Chondrocyte (in vitro differentiated cells): ENCODE measurements at regions not wholly inside any gene's neighbourhood (a gene's known extent, or its start where the extent isn't known, plus 50 kb on each side); places are given as distances from the start of the nearest gene placed in this dataset.

Experiments
- DNase-seq: peaks from one replicate; pipeline ENCODE4 v3.0.0; 2021; ENCODE audit warnings: mixed read lengths, low spot score
- H3K27ac Mint-ChIP-seq: one replicate; pipeline ENCODE4 v1.8.0; 2021; ENCODE audit warnings: mild to moderate bottlenecking, moderate library complexity, mixed read lengths; ENCODE audit not compliant: unreplicated experiment
- H3K27me3 Mint-ChIP-seq: 2 replicates; pipeline ENCODE4 v1.8.0; 2021; ENCODE audit warnings: low read depth, mixed read lengths
- H3K36me3 Mint-ChIP-seq: 2 replicates; pipeline ENCODE4 v1.8.0; 2021; ENCODE audit warnings: low read depth, mixed read lengths
- H3K4me1 Mint-ChIP-seq: 2 replicates; pipeline ENCODE4 v1.8.0; 2021; ENCODE audit warnings: low read depth, mild to moderate bottlenecking, mixed read lengths
- H3K4me3 Mint-ChIP-seq: one replicate; pipeline ENCODE4 v1.8.0; 2021; ENCODE audit warnings: mild to moderate bottlenecking, moderate library complexity, mixed read lengths; ENCODE audit not compliant: unreplicated experiment
- H3K9me3 Mint-ChIP-seq: 2 replicates; pipeline ENCODE4 v1.8.0; 2021; ENCODE audit warnings: low read depth, mixed read lengths
- CTCF ChIP-seq: fragments of 200-600 bp; sonication (generic); IDR thresholded peaks from 2 replicates; pipeline ENCODE4 v1.5.0; 2021; ENCODE audit warnings: antibody characterized with exemption, mild to moderate bottlenecking, moderate library complexity

GRCh38 chr13:76533251-76533650, 353.0 kb downstream of the KCTD12 start:
- TF ChIP-seq CTCF = no peak
- H3K4me3 Mint-ChIP-seq = no peak overlapping the region
- DNase-seq = no peak
- peaks cover 9% of the 10 kb centered on the region for H3K9me3 Mint-ChIP-seq
- no peaks in the 10 kb centered on the region for H3K36me3 Mint-ChIP-seq
- H3K27me3 Mint-ChIP-seq = peaks cover 14% of the 10 kb centered on the region
- no peak overlapping the region for H3K27ac Mint-ChIP-seq
- H3K4me1 Mint-ChIP-seq = no peaks in the 10 kb centered on the region

- TF ChIP-seq CTCF = no peak
- Mint-ChIP-seq H3K27me3 (peaks cover 15% of the 10 kb centered on the region), H3K36me3 (no peaks in the 10 kb centered on the region)
Observed at GRCh38 chr13:76527041-76527440, 359.2 kb downstream of the KCTD12 start.

GRCh38 chr13:76523740-76524340, 362.4 kb downstream of the KCTD12 start:
- no peaks in the 10 kb centered on the region for H3K36me3 Mint-ChIP-seq
- no peak for TF ChIP-seq CTCF

More at GRCh38 chr13:76527041-76527440, 359.2 kb downstream of the KCTD12 start:
- Mint-ChIP-seq H3K4me3 (no peak overlapping the region), H3K27ac (no peak overlapping the region), H3K9me3 (no peaks in the 10 kb centered on the region), H3K4me1 (peaks cover 6% of the 10 kb centered on the region)
- DNase-seq = no peak

GRCh38 chr13:76522083-76522755, 364.0 kb downstream of the KCTD12 start:
- DNase-seq = no peak
- H3K27ac Mint-ChIP-seq = no peak overlapping the region
- H3K27me3 Mint-ChIP-seq = peaks cover 2% of the 10 kb centered on the region
- no peak for TF ChIP-seq CTCF
- H3K4me1 Mint-ChIP-seq = peaks cover 6% of the 10 kb centered on the region
- H3K36me3 Mint-ChIP-seq = no peaks in the 10 kb centered on the region
- H3K4me3 Mint-ChIP-seq = no peak overlapping the region
- H3K9me3 Mint-ChIP-seq = no peaks in the 10 kb centered on the region

More at GRCh38 chr13:76523740-76524340, 362.4 kb downstream of the KCTD12 start:
- H3K4me1 Mint-ChIP-seq = peaks cover 7% of the 10 kb centered on the region
- no peak for DNase-seq
- no peak overlapping the region for H3K27ac Mint-ChIP-seq
- no peaks in the 10 kb centered on the region for H3K9me3 Mint-ChIP-seq
- H3K4me3 Mint-ChIP-seq = no peak overlapping the region
- peaks cover 8% of the 10 kb centered on the region for H3K27me3 Mint-ChIP-seq

GRCh38 chr13:76519685-76520084, 366.5 kb downstream of the KCTD12 start:
- H3K4me1 Mint-ChIP-seq = peaks cover 12% of the 10 kb centered on the region
- no peak for DNase-seq
- no peak overlapping the region for H3K4me3 Mint-ChIP-seq
- no peaks in the 10 kb centered on the region for H3K9me3 Mint-ChIP-seq
- H3K27me3 Mint-ChIP-seq = peaks cover 18% of the 10 kb centered on the region
- no peak overlapping the region for H3K27ac Mint-ChIP-seq
- H3K36me3 Mint-ChIP-seq = no peaks in the 10 kb centered on the region
- no peak for TF ChIP-seq CTCF
